ENCODE measurements at regions not wholly inside any gene's neighbourhood (a gene's known extent, or its start where the extent isn't known, plus 50 kb on each side); places are given as distances from the start of the nearest gene placed in this dataset.

DNA sequence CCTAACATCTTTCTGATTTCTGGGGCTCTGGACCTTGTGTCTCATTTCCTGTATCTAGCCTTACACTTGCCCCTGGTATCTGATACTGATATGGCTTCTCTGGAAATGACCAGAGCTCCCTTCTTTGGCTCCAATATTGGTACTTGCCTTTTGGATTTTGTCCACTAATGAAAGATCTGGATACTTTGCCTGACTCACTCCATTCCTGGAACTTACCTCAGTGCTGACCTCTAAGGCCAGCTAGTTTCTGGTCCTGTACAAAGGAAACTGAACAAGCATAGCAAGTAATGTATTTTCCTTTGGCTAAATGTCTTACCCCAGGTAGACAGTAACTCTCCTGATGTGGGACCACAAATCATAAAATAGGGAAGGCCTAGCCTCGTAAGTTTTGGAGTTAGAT, 93.8 kb upstream of the SLC4A7 start:
- H3K27me3 ChIP-seq (replicated peaks; ENCODE audit: control insufficient read depth, insufficient read depth, low read length) = no peaks in the 10 kb centered on the region
- H3K36me3 ChIP-seq (ENCODE audit: control insufficient read depth, insufficient read depth, low read length) = no peaks in the 10 kb centered on the region
- no peak for DNase-seq (ENCODE audit: extremely low read depth, insufficient read length)
- no peak overlapping the region for H3K4me3 ChIP-seq (replicated peaks; ENCODE audit: low read depth, low read length)
- TF ChIP-seq, protein P1, sequence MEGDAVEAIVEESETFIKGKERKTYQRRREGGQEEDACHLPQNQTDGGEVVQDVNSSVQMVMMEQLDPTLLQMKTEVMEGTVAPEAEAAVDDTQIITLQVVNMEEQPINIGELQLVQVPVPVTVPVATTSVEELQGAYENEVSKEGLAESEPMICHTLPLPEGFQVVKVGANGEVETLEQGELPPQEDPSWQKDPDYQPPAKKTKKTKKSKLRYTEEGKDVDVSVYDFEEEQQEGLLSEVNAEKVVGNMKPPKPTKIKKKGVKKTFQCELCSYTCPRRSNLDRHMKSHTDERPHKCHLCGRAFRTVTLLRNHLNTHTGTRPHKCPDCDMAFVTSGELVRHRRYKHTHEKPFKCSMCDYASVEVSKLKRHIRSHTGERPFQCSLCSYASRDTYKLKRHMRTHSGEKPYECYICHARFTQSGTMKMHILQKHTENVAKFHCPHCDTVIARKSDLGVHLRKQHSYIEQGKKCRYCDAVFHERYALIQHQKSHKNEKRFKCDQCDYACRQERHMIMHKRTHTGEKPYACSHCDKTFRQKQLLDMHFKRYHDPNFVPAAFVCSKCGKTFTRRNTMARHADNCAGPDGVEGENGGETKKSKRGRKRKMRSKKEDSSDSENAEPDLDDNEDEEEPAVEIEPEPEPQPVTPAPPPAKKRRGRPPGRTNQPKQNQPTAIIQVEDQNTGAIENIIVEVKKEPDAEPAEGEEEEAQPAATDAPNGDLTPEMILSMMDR (IDR thresholded peaks at IDR 0.05; ENCODE audit: insufficient read depth, low read length, poor library complexity, severe bottlenecking) = no peak

DNA sequence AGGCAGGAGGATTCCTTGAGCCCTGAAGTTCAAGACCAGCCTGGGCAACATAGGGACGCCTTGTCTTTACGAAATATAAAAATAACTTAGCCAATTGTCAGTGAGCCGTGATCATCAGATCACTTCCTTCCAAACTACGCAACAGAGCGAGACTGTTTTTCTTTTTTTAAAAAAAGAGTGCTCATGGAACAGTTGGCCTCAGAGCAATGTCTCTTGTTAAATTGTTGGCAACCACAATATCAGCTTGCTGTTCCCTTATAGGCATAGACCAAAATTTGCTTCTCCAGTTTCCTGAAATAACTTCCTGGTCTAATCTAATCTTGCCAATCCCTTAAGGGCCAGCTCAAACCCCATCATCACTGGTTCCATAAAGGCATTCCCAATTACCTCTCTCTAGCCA, 93.3 kb upstream of the SLC4A7 start:
- Histone ChIP-seq H3K36me3 (ENCODE audit: control insufficient read depth, insufficient read depth, low read length) (no peaks in the 10 kb centered on the region), H3K27me3 (replicated peaks; ENCODE audit: control insufficient read depth, insufficient read depth, low read length) (no peaks in the 10 kb centered on the region), H3K4me3 (replicated peaks; ENCODE audit: low read depth, low read length) (no peak overlapping the region)
- TF ChIP-seq, protein P1 (IDR thresholded peaks at IDR 0.05; ENCODE audit: insufficient read depth, low read length, poor library complexity, severe bottlenecking) = no peak
- no peak for DNase-seq (ENCODE audit: extremely low read depth, insufficient read length)

DNA sequence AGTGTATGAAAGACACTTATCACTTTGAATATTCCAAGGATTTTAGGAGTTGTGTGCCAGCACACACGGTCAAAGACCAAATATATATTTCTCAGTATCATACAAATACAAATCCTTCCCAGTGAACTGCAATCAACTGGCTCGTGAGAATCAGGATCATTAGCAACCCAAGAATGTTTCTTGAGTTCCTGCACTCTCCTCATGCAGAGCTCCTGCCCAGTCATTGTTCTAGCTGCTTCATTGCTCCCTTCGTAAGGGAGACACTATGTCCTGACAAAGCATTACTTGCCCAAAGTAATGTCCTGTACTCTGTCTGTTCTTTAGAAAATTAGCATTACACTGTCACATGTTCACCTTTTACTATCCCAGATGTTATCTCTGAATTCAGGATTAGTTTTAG, 92.0 kb upstream of the SLC4A7 start:
- Histone ChIP-seq H3K27me3 (replicated peaks; ENCODE audit: control insufficient read depth, insufficient read depth, low read length) (no peaks in the 10 kb centered on the region), H3K36me3 (ENCODE audit: control insufficient read depth, insufficient read depth, low read length) (no peaks in the 10 kb centered on the region), H3K4me3 (replicated peaks; ENCODE audit: low read depth, low read length) (no peak overlapping the region)
- TF ChIP-seq, protein P1 (IDR thresholded peaks at IDR 0.05; ENCODE audit: insufficient read depth, low read length, poor library complexity, severe bottlenecking) = no peak
- DNase-seq (ENCODE audit: extremely low read depth, insufficient read length) = no peak

DNA sequence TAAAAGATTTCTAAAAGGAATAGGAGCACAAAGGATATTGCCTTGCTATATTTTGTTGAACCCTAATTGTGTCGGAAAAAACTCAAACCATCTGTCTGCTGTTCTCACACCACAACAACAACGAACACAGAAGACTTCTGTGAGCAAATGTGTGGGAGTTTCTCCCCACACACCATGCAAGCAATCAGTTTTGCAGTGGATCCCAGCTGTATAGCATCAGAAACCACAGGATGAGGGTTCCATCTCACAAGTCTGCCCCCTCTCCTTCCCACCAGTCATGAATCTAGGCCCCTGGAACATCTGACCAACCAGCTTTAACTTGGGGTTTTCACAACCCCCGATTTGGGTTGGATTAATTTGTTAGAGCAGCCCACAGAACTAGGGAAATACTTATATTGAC, 91.3 kb upstream of the SLC4A7 start:
- TF ChIP-seq, protein P1 (IDR thresholded peaks at IDR 0.05; ENCODE audit: insufficient read depth, low read length, poor library complexity, severe bottlenecking) = no peak
- Histone ChIP-seq H3K27me3 (replicated peaks; ENCODE audit: control insufficient read depth, insufficient read depth, low read length) (no peaks in the 10 kb centered on the region), H3K4me3 (replicated peaks; ENCODE audit: low read depth, low read length) (no peak overlapping the region), H3K36me3 (ENCODE audit: control insufficient read depth, insufficient read depth, low read length) (no peaks in the 10 kb centered on the region)
- no peak for DNase-seq (ENCODE audit: extremely low read depth, insufficient read length)

DNA sequence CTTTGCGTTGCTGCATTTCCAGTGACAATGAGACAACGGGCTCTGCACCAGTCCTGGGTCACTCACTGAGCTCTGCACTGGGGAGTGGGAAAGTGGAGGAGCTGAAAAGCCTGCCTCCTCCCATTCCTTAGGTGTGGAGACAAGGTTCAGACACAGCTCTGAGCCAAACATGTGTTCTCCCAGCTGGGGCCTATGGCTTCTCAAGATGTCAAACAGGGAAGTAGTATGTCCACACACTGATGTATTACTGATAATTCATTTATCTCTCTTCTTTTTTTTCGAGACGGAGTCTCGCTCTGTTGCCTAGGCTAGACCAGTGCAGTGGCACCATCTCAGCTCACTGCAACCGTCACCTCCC, 90.2 kb upstream of the SLC4A7 start:
- no peaks in the 10 kb centered on the region for H3K27me3 ChIP-seq (replicated peaks; ENCODE audit: control insufficient read depth, insufficient read depth, low read length)
- DNase-seq (ENCODE audit: extremely low read depth, insufficient read length) = no peak
- TF ChIP-seq, protein P1 (IDR thresholded peaks at IDR 0.05; ENCODE audit: insufficient read depth, low read length, poor library complexity, severe bottlenecking) = no peak
- no peaks in the 10 kb centered on the region for H3K36me3 ChIP-seq (ENCODE audit: control insufficient read depth, insufficient read depth, low read length)
- H3K4me3 ChIP-seq (replicated peaks; ENCODE audit: low read depth, low read length) = no peak overlapping the region

DNA sequence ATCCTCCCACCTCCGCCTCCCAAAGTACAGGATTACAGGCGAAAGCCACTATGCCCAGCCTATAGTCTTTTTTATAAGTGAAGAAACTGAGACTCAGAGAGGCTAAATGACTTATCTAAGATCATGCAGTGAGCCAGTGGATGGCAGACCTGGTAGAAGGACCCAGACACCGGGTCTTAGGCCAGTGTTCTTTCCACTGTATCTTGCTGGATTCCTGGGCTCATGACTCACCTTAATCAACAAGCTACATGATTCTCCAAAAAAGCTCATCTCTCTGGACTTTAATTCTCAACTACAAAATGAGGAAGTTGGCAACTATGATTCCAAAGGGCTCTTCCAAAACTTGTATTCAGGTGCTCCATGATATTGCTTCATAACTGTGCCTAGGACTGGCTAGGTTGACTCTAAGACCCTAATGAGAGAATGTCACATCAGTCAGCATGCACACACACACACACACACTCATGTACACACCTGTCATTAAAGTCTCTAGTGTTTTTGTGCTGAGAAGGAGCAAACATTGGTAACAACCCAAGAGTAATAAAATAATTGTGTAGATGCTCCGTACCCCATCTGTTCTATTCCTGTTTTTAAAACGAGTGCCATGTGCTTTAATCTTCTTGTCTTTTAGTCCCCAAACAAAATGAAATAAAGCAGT, 89.7 kb upstream of the SLC4A7 start:
- H3K4me3 ChIP-seq (replicated peaks; ENCODE audit: low read depth, low read length) = no peak overlapping the region
- TF ChIP-seq, protein P1 (IDR thresholded peaks at IDR 0.05; ENCODE audit: insufficient read depth, low read length, poor library complexity, severe bottlenecking) = no peak
- no peaks in the 10 kb centered on the region for H3K27me3 ChIP-seq (replicated peaks; ENCODE audit: control insufficient read depth, insufficient read depth, low read length)
- no peak for DNase-seq (ENCODE audit: extremely low read depth, insufficient read length)
- no peaks in the 10 kb centered on the region for H3K36me3 ChIP-seq (ENCODE audit: control insufficient read depth, insufficient read depth, low read length)
